ENCODE measurements at regions not wholly inside any gene's neighbourhood (a gene's known extent, or its start where the extent isn't known, plus 50 kb on each side); places are given as distances from the start of the nearest gene placed in this dataset.
A peak's percentile ranks its signal among the peaks of the same experiment; 100 is the strongest.

DNA sequence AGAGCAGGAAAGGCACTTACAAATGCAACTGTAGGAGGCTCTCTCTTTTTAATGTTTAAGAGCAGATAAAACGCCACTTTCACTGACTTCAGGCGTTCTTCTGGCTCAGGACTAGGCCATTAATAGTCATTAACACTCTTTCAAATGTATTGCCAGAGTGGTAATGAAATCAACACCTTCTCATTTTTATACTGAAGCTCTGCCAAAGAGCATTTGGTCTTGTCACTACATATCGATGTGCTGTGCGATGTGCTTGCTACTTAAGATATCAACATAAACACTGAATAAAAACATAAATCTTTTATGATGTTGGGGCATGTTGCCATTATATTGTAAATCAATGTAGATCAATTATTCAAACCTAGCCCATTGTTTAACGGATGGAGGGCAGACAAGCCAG is 634.7 kb downstream of the ARL4A start:
- no peaks in the 10 kb centered on the region for H3F3A ChIP-seq (ENCODE audit: insufficient read depth)
- H3K27me3 ChIP-seq (ENCODE audit: low read length): no peaks in the 10 kb centered on the region
- peaks cover 4% of the 10 kb centered on the region; the same call in 1 of the 2 replicates for H3K9me3 ChIP-seq (ENCODE audit: insufficient read depth, low read length)
- H3K4me3 ChIP-seq (ENCODE audit: insufficient read depth, low read length, poor library complexity, severe bottlenecking): no peak overlapping the region
- no peaks in the 10 kb centered on the region for H4K20me1 ChIP-seq (ENCODE audit: low read depth, low read length)
- H3K4me2 ChIP-seq (ENCODE audit: low read depth, low read length, poor library complexity, severe bottlenecking): no peak overlapping the region
- TF ChIP-seq CTCF (IDR thresholded peaks at IDR 0.05; ENCODE audit: insufficient read depth, low read length, poor library complexity, severe bottlenecking): no peak
- TF ChIP-seq EZH2phosphoT487 (conservative IDR thresholded peaks at IDR 0.05; ENCODE audit: low read length): no peak
- H3K79me2 ChIP-seq (ENCODE audit: insufficient read depth, low read length): no peaks in the 10 kb centered on the region
- H3K9me2 ChIP-seq (replicated peaks; ENCODE audit: insufficient read depth, low read length): no peaks in the 10 kb centered on the region
- H3K36me3 ChIP-seq (ENCODE audit: low read length): no peaks in the 10 kb centered on the region
- no peak overlapping the region for H3K9ac ChIP-seq (ENCODE audit: low read length)
- H2AFZ ChIP-seq (ENCODE audit: low read depth, low read length, severe bottlenecking): peak overlapping the region; percentile 29
- no peak overlapping the region for H3K27ac ChIP-seq (ENCODE audit: low read depth, low read length)

- Histone ChIP-seq H3K9me2 (replicated peaks; ENCODE audit: insufficient read depth, low read length) (no peaks in the 10 kb centered on the region), H3K4me2 (ENCODE audit: low read depth, low read length, poor library complexity, severe bottlenecking) (no peak overlapping the region), H3K9me3 (ENCODE audit: insufficient read depth, low read length) (peaks cover 4% of the 10 kb centered on the region; the same call in 1 of the 2 replicates), H3K36me3 (ENCODE audit: low read length) (no peaks in the 10 kb centered on the region), H3K9ac (ENCODE audit: low read length) (no peak overlapping the region), H3F3A (ENCODE audit: insufficient read depth) (no peaks in the 10 kb centered on the region), H4K20me1 (ENCODE audit: low read depth, low read length) (no peaks in the 10 kb centered on the region), H3K79me2 (ENCODE audit: insufficient read depth, low read length) (no peaks in the 10 kb centered on the region), H3K27me3 (ENCODE audit: low read length) (no peaks in the 10 kb centered on the region), H3K4me3 (ENCODE audit: insufficient read depth, low read length, poor library complexity, severe bottlenecking) (no peak overlapping the region), H2AFZ (ENCODE audit: low read depth, low read length, severe bottlenecking) (no peak overlapping the region), H3K27ac (ENCODE audit: low read depth, low read length) (no peak overlapping the region)
- TF ChIP-seq EZH2phosphoT487 (conservative IDR thresholded peaks at IDR 0.05; ENCODE audit: low read length): no peak
- no peak for TF ChIP-seq CTCF (IDR thresholded peaks at IDR 0.05; ENCODE audit: insufficient read depth, low read length, poor library complexity, severe bottlenecking)
These were observed 640.2 kb downstream of the ARL4A start for GRCh38 chr7:13327669-13328068.

- Histone ChIP-seq H3K36me3 (ENCODE audit: low read length) (no peaks in the 10 kb centered on the region), H3K27me3 (ENCODE audit: low read length) (no peaks in the 10 kb centered on the region), H3K4me2 (ENCODE audit: low read depth, low read length, poor library complexity, severe bottlenecking) (no peak overlapping the region), H3K9me3 (ENCODE audit: insufficient read depth, low read length) (no peaks in the 10 kb centered on the region), H3K27ac (ENCODE audit: low read depth, low read length) (no peak overlapping the region), H3K9ac (ENCODE audit: low read length) (no peak overlapping the region), H2AFZ (ENCODE audit: low read depth, low read length, severe bottlenecking) (peak overlapping the region; percentile 60), H3K79me2 (ENCODE audit: insufficient read depth, low read length) (no peaks in the 10 kb centered on the region), H4K20me1 (ENCODE audit: low read depth, low read length) (no peaks in the 10 kb centered on the region), H3F3A (ENCODE audit: insufficient read depth) (no peaks in the 10 kb centered on the region), H3K9me2 (replicated peaks; ENCODE audit: insufficient read depth, low read length) (no peaks in the 10 kb centered on the region), H3K4me3 (ENCODE audit: insufficient read depth, low read length, poor library complexity, severe bottlenecking) (no peak overlapping the region)
- TF ChIP-seq EZH2phosphoT487 (conservative IDR thresholded peaks at IDR 0.05; ENCODE audit: low read length) (no peak), CTCF (IDR thresholded peaks at IDR 0.05; ENCODE audit: insufficient read depth, low read length, poor library complexity, severe bottlenecking) (no peak)
These were observed 645.9 kb downstream of the ARL4A start for GRCh38 chr7:13333371-13333770.

Measured in SU-DHL-6 (cell line).